ENCODE measurements at regions not wholly inside any gene's neighbourhood (a gene's known extent, or its start where the extent isn't known, plus 50 kb on each side); places are given as distances from the start of the nearest gene placed in this dataset.

DNA sequence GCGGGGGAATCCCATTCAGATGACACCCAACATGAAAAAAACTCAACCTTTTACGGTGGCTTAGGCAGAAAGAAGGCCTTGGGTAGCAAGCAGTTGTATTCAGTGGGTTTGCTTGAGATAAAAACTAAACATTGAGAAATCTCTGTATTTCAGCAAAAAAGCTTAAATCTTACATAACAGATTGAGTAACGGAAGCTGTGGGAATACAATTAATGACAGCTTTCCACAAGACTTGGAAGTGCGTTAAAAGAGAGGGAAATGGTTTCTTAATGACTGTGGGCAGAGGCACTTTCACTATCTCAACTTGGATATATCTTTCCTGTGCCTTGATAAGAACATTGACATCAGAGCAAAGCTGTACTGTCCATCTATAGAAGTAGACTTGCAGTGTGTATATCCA lies 418.5 kb upstream of the HS3ST1 start:
- no CpG with 5 or more reads among the region's 4 CpGs for WGBS (ENCODE audit: insufficient coverage)
- Histone ChIP-seq H3K79me2 (ENCODE audit: insufficient read depth, low read length) (no peaks in the 10 kb centered on the region), H4K20me1 (ENCODE audit: insufficient read depth, low read length) (no peaks in the 10 kb centered on the region), H2AFZ (ENCODE audit: insufficient read depth, low read depth, low read length, poor library complexity, severe bottlenecking) (peak overlapping the region; percentile 22), H3K4me1 (ENCODE audit: control insufficient read depth in 1 of 2, insufficient read depth in 2 of 2, low read length in 2 of 2) (peaks cover 36 to 37% of the 10 kb centered on the region in 2 donors), H3K4me3 (replicated peaks in 1 of 3; ENCODE audit: low read depth in 2 of 3, low read length in 3 of 3) (peak overlapping the region in 2 of 3 experiments; percentile 12 to 63), H3K9ac (ENCODE audit: insufficient read depth, low read length, poor library complexity, severe bottlenecking) (no peak overlapping the region), H3K27ac (ENCODE audit: low read depth in 1 of 2, low read length in 2 of 2) (peak overlapping the region; percentile 61 to 73), H3K36me3 (replicated peaks in 1 of 2; ENCODE audit: control insufficient read depth in 1 of 2, insufficient read depth in 2 of 2, low read length in 2 of 2) (no peaks in the 10 kb centered on the region), H3K9me3 (replicated peaks in 1 of 2; ENCODE audit: control insufficient read depth in 1 of 2, insufficient read depth in 1 of 2, low read length in 2 of 2) (peaks cover 0 to 3% of the 10 kb centered on the region in 2 donors), H3K4me2 (replicated peaks; ENCODE audit: extremely low read depth, low read length, poor library complexity, severe bottlenecking) (peak overlapping the region; percentile 59), H3K27me3 (ENCODE audit: control insufficient read depth in 2 of 2, insufficient read depth in 2 of 2, low read length in 2 of 2) (no peaks in the 10 kb centered on the region)
- H3K27ac Mint-ChIP-seq, result peak overlapping the region; percentile 68 to 88 (median 82)
- intact Hi-C loops (cut with micrococcal nuclease), result no loop called here
- H3K27me3 Mint-ChIP-seq (ENCODE audit: low read depth in 3 of 3), result peaks cover 0 to 1% (median 0%) of the 10 kb centered on the region in 3 donors
- TF ChIP-seq, protein P1, sequence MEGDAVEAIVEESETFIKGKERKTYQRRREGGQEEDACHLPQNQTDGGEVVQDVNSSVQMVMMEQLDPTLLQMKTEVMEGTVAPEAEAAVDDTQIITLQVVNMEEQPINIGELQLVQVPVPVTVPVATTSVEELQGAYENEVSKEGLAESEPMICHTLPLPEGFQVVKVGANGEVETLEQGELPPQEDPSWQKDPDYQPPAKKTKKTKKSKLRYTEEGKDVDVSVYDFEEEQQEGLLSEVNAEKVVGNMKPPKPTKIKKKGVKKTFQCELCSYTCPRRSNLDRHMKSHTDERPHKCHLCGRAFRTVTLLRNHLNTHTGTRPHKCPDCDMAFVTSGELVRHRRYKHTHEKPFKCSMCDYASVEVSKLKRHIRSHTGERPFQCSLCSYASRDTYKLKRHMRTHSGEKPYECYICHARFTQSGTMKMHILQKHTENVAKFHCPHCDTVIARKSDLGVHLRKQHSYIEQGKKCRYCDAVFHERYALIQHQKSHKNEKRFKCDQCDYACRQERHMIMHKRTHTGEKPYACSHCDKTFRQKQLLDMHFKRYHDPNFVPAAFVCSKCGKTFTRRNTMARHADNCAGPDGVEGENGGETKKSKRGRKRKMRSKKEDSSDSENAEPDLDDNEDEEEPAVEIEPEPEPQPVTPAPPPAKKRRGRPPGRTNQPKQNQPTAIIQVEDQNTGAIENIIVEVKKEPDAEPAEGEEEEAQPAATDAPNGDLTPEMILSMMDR (IDR thresholded peaks at IDR 0.05), result no peak
- H3K4me3 Mint-ChIP-seq, result peak overlapping the region; percentile 56 to 75
- peaks cover 0 to 4% (median 3%) of the 10 kb centered on the region in 7 donors for H3K9me3 Mint-ChIP-seq
- peaks cover 46% of the 10 kb centered on the region for H3K4me1 Mint-ChIP-seq
- no peaks in the 10 kb centered on the region for H3K36me3 Mint-ChIP-seq
- DNase-seq, result peak; percentile 11 to 56 (median 48)

DNA sequence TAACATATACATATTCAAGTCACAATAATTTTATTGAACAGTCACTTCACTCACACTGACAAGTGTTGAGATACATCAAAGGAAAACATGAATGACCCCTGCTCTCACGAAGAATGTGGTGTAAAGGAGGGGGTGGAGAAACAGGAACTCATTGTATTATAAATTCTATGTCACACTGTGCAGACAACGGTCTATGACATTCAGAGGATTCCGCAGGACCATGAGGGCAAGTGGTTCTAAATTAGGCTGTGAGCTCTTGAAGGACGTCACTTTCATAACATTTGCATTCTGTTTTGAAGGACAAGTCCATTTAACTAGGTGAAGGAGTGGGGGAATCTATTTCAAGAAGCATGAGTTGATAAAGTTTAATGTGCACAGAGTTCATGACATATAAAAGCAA lies 415.2 kb upstream of the HS3ST1 start:
- Histone ChIP-seq H3K9ac (ENCODE audit: insufficient read depth, low read length, poor library complexity, severe bottlenecking) (no peak overlapping the region), H3K9me3 (replicated peaks in 1 of 2; ENCODE audit: control insufficient read depth in 1 of 2, insufficient read depth in 1 of 2, low read length in 2 of 2) (no peaks in the 10 kb centered on the region), H4K20me1 (ENCODE audit: insufficient read depth, low read length) (no peaks in the 10 kb centered on the region), H2AFZ (ENCODE audit: insufficient read depth, low read depth, low read length, poor library complexity, severe bottlenecking) (no peak overlapping the region), H3K79me2 (ENCODE audit: insufficient read depth, low read length) (no peaks in the 10 kb centered on the region), H3K27ac (ENCODE audit: low read depth in 1 of 2, low read length in 2 of 2) (no peak overlapping the region), H3K4me2 (replicated peaks; ENCODE audit: extremely low read depth, low read length, poor library complexity, severe bottlenecking) (no peak overlapping the region), H3K4me1 (ENCODE audit: control insufficient read depth in 1 of 2, insufficient read depth in 2 of 2, low read length in 2 of 2) (peaks cover 36 to 40% of the 10 kb centered on the region in 2 donors), H3K27me3 (ENCODE audit: control insufficient read depth in 2 of 2, insufficient read depth in 2 of 2, low read length in 2 of 2) (no peaks in the 10 kb centered on the region), H3K4me3 (replicated peaks in 1 of 3; ENCODE audit: low read depth in 2 of 3, low read length in 3 of 3) (peak overlapping the region in 1 of 3 experiments; percentile 5), H3K36me3 (replicated peaks in 1 of 2; ENCODE audit: control insufficient read depth in 1 of 2, insufficient read depth in 2 of 2, low read length in 2 of 2) (no peaks in the 10 kb centered on the region)
- intact Hi-C loops (cut with micrococcal nuclease), result no loop called here
- Mint-ChIP-seq H3K9me3 (peaks cover 0 to 1% (median 0%) of the 10 kb centered on the region in 7 donors), H3K27ac (peak overlapping the region in 6 of 7 donors; percentile 24 to 82 (median 64)), H3K27me3 (ENCODE audit: low read depth in 3 of 3) (peaks cover 0 to under 1% (median 0%) of the 10 kb centered on the region in 3 donors), H3K4me3 (no peak overlapping the region), H3K4me1 (peaks cover 35% of the 10 kb centered on the region), H3K36me3 (no peaks in the 10 kb centered on the region)
- WGBS (ENCODE audit: insufficient coverage), result no CpG with 5 or more reads among the region's 4 CpGs
- peak; percentile 12 to 31 (median 25) for DNase-seq
- TF ChIP-seq, protein P1 (IDR thresholded peaks at IDR 0.05), result no peak
